IPS-20b (cell line): ENCODE measurements at regions not wholly inside any gene's neighbourhood (a gene's known extent, or its start where the extent isn't known, plus 50 kb on each side); places are given as distances from the start of the nearest gene placed in this dataset.

ENCODE experiments used
- H3K27ac ChIP-seq: one replicate; pipeline ENCODE4 v1.5.1; 2013; ENCODE audit warnings: low read length
- H3K27me3 ChIP-seq: 2 replicates; pipeline ENCODE4 v1.6.1; 2013; ENCODE audit warnings: mild to moderate bottlenecking, low read length, inconsistent platforms; ENCODE audit not compliant: insufficient read depth
- H3K36me3 ChIP-seq: 2 replicates; pipeline ENCODE4 v1.6.1; 2013; ENCODE audit warnings: low read depth, mild to moderate bottlenecking, inconsistent platforms, low read length, moderate library complexity; ENCODE audit not compliant: insufficient read depth
- H3K4me1 ChIP-seq: 2 replicates; pipeline ENCODE4 v1.6.1; 2013; ENCODE audit warnings: mild to moderate bottlenecking, control low read depth, inconsistent platforms, low read length, moderate library complexity; ENCODE audit not compliant: insufficient read depth
- H3K4me3 ChIP-seq: 2 replicates; pipeline ENCODE4 v1.5.1; 2013; ENCODE audit warnings: mild to moderate bottlenecking, low read length, inconsistent platforms
- H3K9ac ChIP-seq: 2 replicates; pipeline ENCODE4 v1.6.1; 2013; ENCODE audit warnings: low read depth, mild to moderate bottlenecking, inconsistent platforms, low read length, moderate library complexity
- H3K9me3 ChIP-seq: 2 replicates; pipeline ENCODE4 v1.6.1; 2013; ENCODE audit warnings: mild to moderate bottlenecking, low read depth, low read length, inconsistent platforms; ENCODE audit not compliant: insufficient read depth

- Histone ChIP-seq H3K9me3 (no peaks in the 10 kb centered on the region), H3K27ac (no peak overlapping the region), H3K36me3 (no peaks in the 10 kb centered on the region), H3K27me3 (peaks cover 41% of the 10 kb centered on the region), H3K4me1 (peaks cover 9% of the 10 kb centered on the region; the same call in 1 of the 2 replicates), H3K9ac (no peak overlapping the region), H3K4me3 (no peak overlapping the region)
Measured at GRCh38 chr3:182117583-182117982, 405.9 kb downstream of the SOX2 start.

GRCh38 chr3:182118066-182118465 is 406.3 kb downstream of the SOX2 start:
- Histone ChIP-seq H3K36me3 (no peaks in the 10 kb centered on the region), H3K9ac (no peak overlapping the region), H3K4me1 (peaks cover 11% of the 10 kb centered on the region; the same call in 1 of the 2 replicates)

GRCh38 chr3:182121401-182121800 is 409.7 kb downstream of the SOX2 start:
- H3K27ac ChIP-seq, result no peak overlapping the region
- no peak overlapping the region for H3K9ac ChIP-seq
- no peaks in the 10 kb centered on the region for H3K9me3 ChIP-seq
- H3K27me3 ChIP-seq, result peaks cover 79% of the 10 kb centered on the region
- no peak overlapping the region for H3K4me3 ChIP-seq
- peaks cover 12% of the 10 kb centered on the region; the same call in 1 of the 2 replicates for H3K4me1 ChIP-seq
- H3K36me3 ChIP-seq, result no peaks in the 10 kb centered on the region

More at GRCh38 chr3:182118066-182118465, 406.3 kb downstream of the SOX2 start:
- no peak overlapping the region for H3K27ac ChIP-seq
- H3K4me3 ChIP-seq, result no peak overlapping the region
- peaks cover 46% of the 10 kb centered on the region for H3K27me3 ChIP-seq
- H3K9me3 ChIP-seq, result no peaks in the 10 kb centered on the region

GRCh38 chr3:182122779-182123178 is 411.1 kb downstream of the SOX2 start:
- H3K4me3 ChIP-seq, result no peak overlapping the region
- H3K4me1 ChIP-seq, result peaks cover 12% of the 10 kb centered on the region; the same call in 1 of the 2 replicates
- no peaks in the 10 kb centered on the region for H3K36me3 ChIP-seq
- H3K9ac ChIP-seq, result no peak overlapping the region
- peaks cover 92% of the 10 kb centered on the region for H3K27me3 ChIP-seq
- H3K9me3 ChIP-seq, result no peaks in the 10 kb centered on the region
- no peak overlapping the region for H3K27ac ChIP-seq

- Histone ChIP-seq H3K4me3 (no peak overlapping the region), H3K27ac (no peak overlapping the region), H3K36me3 (no peaks in the 10 kb centered on the region), H3K4me1 (peaks cover 12% of the 10 kb centered on the region; the same call in 1 of the 2 replicates), H3K9ac (no peak overlapping the region), H3K9me3 (no peaks in the 10 kb centered on the region), H3K27me3 (peaks cover 85% of the 10 kb centered on the region)
Measured at GRCh38 chr3:182124187-182124586, 412.5 kb downstream of the SOX2 start.

GRCh38 chr3:182124716-182125115 is 413.0 kb downstream of the SOX2 start:
- H3K27ac ChIP-seq, result no peak overlapping the region
- peaks cover 15% of the 10 kb centered on the region; the same call in 1 of the 2 replicates for H3K4me1 ChIP-seq
- H3K9me3 ChIP-seq, result no peaks in the 10 kb centered on the region
- H3K27me3 ChIP-seq, result peaks cover 79% of the 10 kb centered on the region
- no peaks in the 10 kb centered on the region for H3K36me3 ChIP-seq
- H3K9ac ChIP-seq, result no peak overlapping the region
- H3K4me3 ChIP-seq, result no peak overlapping the region

GRCh38 chr3:182129740-182130139 is 418.0 kb downstream of the SOX2 start:
- Histone ChIP-seq H3K27me3 (peaks cover 29% of the 10 kb centered on the region), H3K27ac (no peak overlapping the region), H3K4me3 (no peak overlapping the region), H3K36me3 (no peaks in the 10 kb centered on the region), H3K9me3 (no peaks in the 10 kb centered on the region), H3K9ac (no peak overlapping the region), H3K4me1 (peaks cover 8% of the 10 kb centered on the region; the same call in 1 of the 2 replicates)

GRCh38 chr3:182133752-182134151 is 422.0 kb downstream of the SOX2 start:
- H3K27ac ChIP-seq, result no peak overlapping the region
- H3K4me1 ChIP-seq, result peaks cover 13% of the 10 kb centered on the region; the same call in 1 of the 2 replicates
- H3K27me3 ChIP-seq, result peaks cover 11% of the 10 kb centered on the region; the same call in 1 of the 2 replicates
- H3K9ac ChIP-seq, result no peak overlapping the region
- no peaks in the 10 kb centered on the region for H3K9me3 ChIP-seq
- H3K4me3 ChIP-seq, result no peak overlapping the region
- H3K36me3 ChIP-seq, result no peaks in the 10 kb centered on the region

GRCh38 chr3:182135056-182135455 is 423.3 kb downstream of the SOX2 start:
- Histone ChIP-seq H3K4me1 (peaks cover 13% of the 10 kb centered on the region; the same call in 1 of the 2 replicates), H3K27me3 (peaks cover 22% of the 10 kb centered on the region; the same call in 1 of the 2 replicates), H3K36me3 (no peaks in the 10 kb centered on the region), H3K9me3 (no peaks in the 10 kb centered on the region), H3K27ac (no peak overlapping the region), H3K9ac (no peak overlapping the region), H3K4me3 (no peak overlapping the region)

- no peak overlapping the region for H3K9ac ChIP-seq
- H3K4me3 ChIP-seq, result no peak overlapping the region
- no peaks in the 10 kb centered on the region for H3K36me3 ChIP-seq
- H3K9me3 ChIP-seq, result no peaks in the 10 kb centered on the region
- H3K27me3 ChIP-seq, result peaks cover 34% of the 10 kb centered on the region
- H3K27ac ChIP-seq, result no peak overlapping the region
- H3K4me1 ChIP-seq, result peaks cover 17% of the 10 kb centered on the region
Measured at GRCh38 chr3:182136008-182136910, 424.5 kb downstream of the SOX2 start.

GRCh38 chr3:182138393-182138792 is 426.7 kb downstream of the SOX2 start:
- Histone ChIP-seq H3K27me3 (peaks cover 41% of the 10 kb centered on the region), H3K4me3 (no peak overlapping the region), H3K27ac (no peak overlapping the region), H3K36me3 (no peaks in the 10 kb centered on the region), H3K9ac (no peak overlapping the region), H3K9me3 (no peaks in the 10 kb centered on the region), H3K4me1 (peaks cover 34% of the 10 kb centered on the region)
